ENCODE measurements at regions not wholly inside any gene's neighbourhood (a gene's known extent, or its start where the extent isn't known, plus 50 kb on each side); places are given as distances from the start of the nearest gene placed in this dataset.

GRCh38 chr14:97275276-97275675, 478.1 kb downstream of the VRK1 start:
- DNase-seq, result no peak

GRCh38 chr14:97276573-97276972, 479.4 kb downstream of the VRK1 start:
- no peak for DNase-seq

- DNase-seq, result no peak
These were observed 480.5 kb downstream of the VRK1 start for GRCh38 chr14:97277711-97278110.

- no peak for DNase-seq
These were observed 483.3 kb downstream of the VRK1 start for GRCh38 chr14:97280526-97280925.

- DNase-seq, result no peak
These were observed 484.6 kb downstream of the VRK1 start for GRCh38 chr14:97281741-97282140.

- DNase-seq, result no peak
These were observed 485.2 kb downstream of the VRK1 start for GRCh38 chr14:97282210-97283004.

GRCh38 chr14:97283005-97283403, 485.8 kb downstream of the VRK1 start:
- DNase-seq, result no peak

- DNase-seq, result no peak
These were observed 486.2 kb downstream of the VRK1 start for GRCh38 chr14:97283426-97283825.

GRCh38 chr14:97283841-97284240, 486.7 kb downstream of the VRK1 start:
- no peak for DNase-seq

- DNase-seq, result no peak
These were observed 490.8 kb downstream of the VRK1 start for GRCh38 chr14:97287956-97288355.

- DNase-seq, result no peak
These were observed 492.9 kb downstream of the VRK1 start for GRCh38 chr14:97290065-97290464.

GRCh38 chr14:97290977-97291376, 493.8 kb downstream of the VRK1 start:
- DNase-seq, result no peak

GRCh38 chr14:97293659-97294058, 496.5 kb downstream of the VRK1 start:
- no peak for DNase-seq

- DNase-seq, result no peak
These were observed 498.0 kb downstream of the VRK1 start for GRCh38 chr14:97295108-97295710.

GRCh38 chr14:97296176-97296575, 499.0 kb downstream of the VRK1 start:
- no peak for DNase-seq

GRCh38 chr14:97297100-97297499, 499.9 kb downstream of the VRK1 start:
- DNase-seq, result no peak

- no peak for DNase-seq
These were observed 501.1 kb downstream of the VRK1 start for GRCh38 chr14:97298331-97298730.

- no peak for DNase-seq
These were observed 501.6 kb downstream of the VRK1 start for GRCh38 chr14:97298736-97299135.

GRCh38 chr14:97299661-97300060, 502.5 kb downstream of the VRK1 start:
- no peak for DNase-seq

- DNase-seq, result no peak
These were observed 504.9 kb downstream of the VRK1 start for GRCh38 chr14:97301931-97302559.

GRCh38 chr14:97306133-97306759, 509.1 kb downstream of the VRK1 start:
- no peak for DNase-seq

GRCh38 chr14:97306760-97307246, 509.6 kb downstream of the VRK1 start:
- DNase-seq, result no peak

- no peak for DNase-seq
These were observed 514.2 kb downstream of the VRK1 start for GRCh38 chr14:97311411-97311810.

GRCh38 chr14:97312910-97313309, 515.7 kb downstream of the VRK1 start:
- no peak for DNase-seq

Data from GF-D8 (cell line).